GM19351 (cell line): ENCODE measurements at regions not wholly inside any gene's neighbourhood (a gene's known extent, or its start where the extent isn't known, plus 50 kb on each side); places are given as distances from the start of the nearest gene placed in this dataset.
A peak's percentile ranks its signal among the peaks of the same experiment; 100 is the strongest.

Experiments
- ATAC-seq: cut with Tn5 transposase; IDR thresholded peaks from one replicate; pipeline ENCODE4 v1.9.1; 2021; ENCODE audit warnings: mild to moderate bottlenecking, moderate library complexity; ENCODE audit not compliant: unreplicated experiment

GRCh38 chr13:109868578-109869311, 82.4 kb upstream of the IRS2 start:
- ATAC-seq, result no peak

- ATAC-seq, result no peak
Measured at GRCh38 chr13:109867766-109868165, 81.4 kb upstream of the IRS2 start.

GRCh38 chr13:109862627-109863026, 76.2 kb upstream of the IRS2 start:
- no peak for ATAC-seq

GRCh38 chr13:109859898-109860297, 73.5 kb upstream of the IRS2 start:
- ATAC-seq, result no peak

DNA sequence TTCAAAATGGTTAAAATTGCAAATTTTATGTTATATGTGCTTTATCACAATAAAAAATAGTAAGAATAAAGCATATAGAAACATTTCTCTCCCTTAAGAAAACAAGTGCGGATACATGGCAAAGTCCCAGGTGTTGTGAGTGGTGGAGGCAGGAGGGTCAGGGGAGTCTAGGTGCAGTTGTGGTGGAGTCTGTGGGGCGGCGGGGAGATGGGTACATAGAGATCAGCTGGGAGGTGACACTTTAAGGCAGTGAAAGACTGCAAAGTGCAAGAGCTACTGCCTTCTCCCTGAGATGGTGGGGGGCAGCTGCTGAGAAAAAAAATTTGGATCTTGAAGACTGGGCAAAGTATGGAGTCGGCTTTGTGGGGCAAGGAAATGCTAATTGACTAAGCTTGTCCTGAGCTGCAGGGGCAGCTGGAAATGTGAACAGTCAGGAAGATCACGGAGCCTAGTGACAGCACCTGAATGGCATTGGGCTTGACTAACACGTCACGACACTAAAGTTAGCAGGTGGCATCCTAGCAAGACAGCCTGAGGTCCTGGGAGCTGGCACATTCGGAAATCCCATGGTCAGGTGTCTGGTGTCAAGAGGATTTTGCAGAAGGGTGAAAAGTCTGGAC, 72.9 kb upstream of the IRS2 start:
- ATAC-seq, result no peak

DNA sequence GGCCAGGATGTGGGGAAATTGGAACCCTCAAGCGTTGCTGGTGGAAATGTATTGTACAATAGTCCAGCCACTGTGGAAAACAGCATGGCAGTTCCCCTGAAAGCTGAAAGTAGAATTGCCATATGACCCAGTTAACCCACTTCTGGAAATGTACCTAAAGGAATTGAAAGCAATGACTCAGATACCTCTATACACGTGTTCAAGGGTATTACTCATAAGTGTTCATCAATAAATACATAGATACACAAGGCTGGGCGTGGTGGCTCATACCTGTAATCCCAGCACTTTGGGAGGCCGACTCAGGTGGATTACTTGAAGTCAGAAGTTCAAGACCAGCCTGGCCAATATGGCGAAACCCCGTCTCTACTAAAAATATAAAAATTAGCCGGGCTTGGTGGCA, 71.9 kb upstream of the IRS2 start:
- ATAC-seq, result no peak

DNA sequence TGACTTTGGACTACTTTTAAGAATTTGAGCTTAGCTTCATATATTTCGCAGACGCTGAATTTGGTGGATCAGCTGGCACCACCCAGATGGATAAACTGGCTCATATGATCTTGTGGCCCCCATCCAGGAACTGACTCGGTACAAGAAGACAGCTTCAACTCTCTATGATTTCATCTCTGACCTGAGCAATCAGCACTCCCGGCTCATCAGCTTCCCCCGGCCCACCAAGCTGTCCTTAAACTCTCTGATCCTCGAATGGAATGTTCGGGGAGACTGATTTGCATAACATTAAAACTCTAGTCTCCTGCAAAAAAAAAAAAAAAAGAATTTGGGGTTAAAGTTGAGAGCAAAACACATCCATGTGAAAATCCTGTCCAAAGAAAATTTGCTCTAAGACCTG, 71.4 kb upstream of the IRS2 start:
- no peak for ATAC-seq

DNA sequence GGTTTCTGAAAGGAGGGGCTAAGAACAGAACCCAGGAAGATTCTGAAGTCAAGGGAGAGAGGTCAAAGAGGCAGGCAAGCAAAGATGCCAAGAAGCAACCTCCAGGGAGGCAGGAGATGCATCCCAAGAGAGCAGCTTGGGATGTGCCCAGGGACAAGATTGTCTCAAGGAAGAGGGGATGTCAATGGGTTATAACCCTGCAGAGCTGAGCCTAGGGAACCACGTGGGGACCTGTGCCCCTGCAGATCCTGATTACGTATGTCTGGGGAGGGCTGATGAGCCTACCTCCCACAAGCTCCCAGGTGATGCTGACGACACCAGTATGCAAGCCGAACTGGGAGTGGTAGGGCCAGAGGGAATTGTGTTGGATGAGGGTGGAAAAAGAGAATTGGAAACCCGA, 70.9 kb upstream of the IRS2 start:
- no peak for ATAC-seq

GRCh38 chr13:109856350-109856749, 70.0 kb upstream of the IRS2 start:
- ATAC-seq, result no peak

DNA sequence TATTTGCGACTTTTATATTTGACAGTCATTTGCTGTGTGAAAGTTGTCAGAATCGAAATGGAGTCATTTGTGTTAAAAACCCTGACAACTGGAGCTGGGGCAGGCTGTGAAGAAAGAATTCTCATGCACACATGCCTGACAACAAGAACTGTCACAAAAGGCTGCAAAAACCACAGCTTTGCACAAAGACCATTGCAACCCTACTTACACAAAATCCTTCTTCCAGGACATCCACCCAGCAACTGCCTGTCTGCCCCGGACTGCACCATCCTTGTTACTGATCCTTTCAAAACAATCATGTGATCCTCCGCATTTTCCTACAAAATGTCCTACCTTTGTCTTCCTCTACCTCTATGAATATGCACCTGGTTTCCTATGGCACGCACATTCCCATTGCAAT, 66.8 kb upstream of the IRS2 start:
- no peak for ATAC-seq

DNA sequence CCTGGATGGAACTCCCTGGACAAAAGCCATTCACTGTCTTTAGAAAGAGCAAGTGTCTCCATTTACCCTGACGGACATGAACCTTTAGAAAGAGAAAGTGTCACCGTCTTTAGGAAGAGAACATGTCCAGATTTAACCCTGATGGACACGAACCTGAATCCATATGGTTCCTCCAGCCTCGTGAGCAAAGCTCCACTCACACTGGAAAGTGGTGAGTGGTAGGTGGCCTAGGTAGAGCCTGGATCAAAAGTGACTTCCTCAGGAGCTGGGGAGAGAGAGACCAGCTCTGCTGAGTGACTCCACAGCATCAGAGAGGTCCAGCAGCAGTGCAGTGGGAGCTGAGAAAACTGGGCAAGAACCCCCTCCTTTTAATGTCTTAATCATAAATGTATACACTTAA, 59.8 kb upstream of the IRS2 start:
- no peak for ATAC-seq

DNA sequence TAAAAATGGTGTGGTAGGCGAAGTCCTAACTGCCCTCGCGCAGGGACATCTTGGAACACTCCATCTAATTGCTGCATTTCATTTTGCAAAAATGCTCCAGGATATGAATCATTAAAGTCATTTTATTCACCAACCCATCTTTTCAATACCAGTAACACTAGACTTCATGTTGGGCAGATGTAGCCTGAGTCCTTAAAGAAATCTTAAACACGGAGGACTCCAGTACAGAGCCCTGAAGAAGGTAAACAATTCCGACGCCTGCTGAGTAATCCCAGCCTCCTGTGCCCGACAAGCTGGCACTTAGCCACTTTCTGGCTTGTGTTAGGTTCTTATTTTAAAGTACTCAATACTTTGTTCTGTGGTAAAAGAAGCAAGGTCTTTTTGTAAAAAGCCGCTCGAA, 58.0 kb upstream of the IRS2 start:
- ATAC-seq, result no peak

GRCh38 chr13:109843695-109844094, 57.3 kb upstream of the IRS2 start:
- no peak for ATAC-seq

GRCh38 chr13:109842212-109842920, 56.0 kb upstream of the IRS2 start:
- ATAC-seq, result no peak

GRCh38 chr13:109840893-109841287, 54.5 kb upstream of the IRS2 start:
- no peak for ATAC-seq

DNA sequence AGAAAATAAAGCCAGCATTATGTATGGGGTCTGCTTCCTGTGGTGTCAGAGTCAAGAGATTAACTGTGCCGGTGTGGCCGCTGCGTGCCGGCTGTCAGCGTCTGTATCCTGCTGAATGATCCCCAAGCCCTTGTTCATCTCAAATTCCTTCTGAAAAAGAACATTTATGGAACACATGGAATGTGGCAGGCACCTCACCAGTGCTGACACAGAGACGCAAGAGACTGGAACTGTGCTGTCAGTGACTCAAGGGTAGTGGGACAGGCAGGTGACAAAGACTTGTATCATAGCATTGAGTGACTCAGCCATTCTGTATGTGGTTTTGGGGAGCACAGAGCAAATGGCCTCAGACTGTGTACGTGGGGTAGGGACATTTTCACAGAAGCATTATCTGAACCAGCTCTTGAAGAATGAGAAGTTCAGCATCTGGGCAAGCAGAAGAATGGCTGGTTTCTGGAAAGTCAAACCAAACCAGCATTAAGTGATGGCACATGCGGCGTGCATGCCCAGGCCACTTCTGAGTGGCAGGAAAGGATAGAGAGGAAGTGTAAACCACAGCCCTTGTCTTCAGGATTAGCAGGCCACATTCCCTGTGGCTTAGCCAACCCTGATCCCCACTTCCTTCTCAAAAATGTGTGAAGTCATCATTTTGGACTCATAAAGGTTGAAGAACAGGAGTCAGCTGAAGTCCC, 54.0 kb upstream of the IRS2 start:
- ATAC-seq, result no peak

GRCh38 chr13:109836629-109837607, 50.5 kb upstream of the IRS2 start:
- peak; percentile 48 for ATAC-seq
